ENCODE measurements at regions not wholly inside any gene's neighbourhood (a gene's known extent, or its start where the extent isn't known, plus 50 kb on each side); places are given as distances from the start of the nearest gene placed in this dataset.

DNA sequence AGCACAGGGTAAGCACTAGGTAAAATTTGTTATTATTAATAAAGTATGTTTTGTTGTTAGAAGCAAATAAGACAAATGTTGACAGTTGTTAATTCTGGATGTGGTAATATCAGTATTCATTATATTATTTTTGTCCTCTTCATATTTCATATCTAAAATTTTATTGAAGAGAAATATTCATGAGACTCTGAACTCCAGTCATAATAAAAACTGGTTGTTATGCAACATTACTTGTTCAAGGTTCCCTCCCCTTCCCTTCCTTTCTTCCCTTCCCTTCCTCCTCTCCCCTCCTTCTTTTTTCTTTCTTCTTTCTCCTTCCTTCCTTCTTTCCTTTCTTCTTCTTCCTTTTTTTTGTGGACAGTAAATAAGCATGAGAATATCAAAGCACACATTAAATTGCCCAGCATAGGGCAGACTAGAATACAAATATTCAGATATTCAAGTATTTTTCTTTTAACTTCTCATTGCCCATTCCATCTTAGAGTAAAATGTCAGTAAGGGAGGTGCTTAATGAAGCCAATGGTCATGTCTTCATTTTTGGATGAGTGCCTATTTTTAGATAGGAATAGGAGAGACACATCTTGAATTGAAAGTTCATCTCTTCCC lies 245.0 kb downstream of the INHBA start (continued):
- TF ChIP-seq ZNF8 (CRISPR knock-in tag; IDR thresholded peaks at IDR 0.05) (no peak), ZC3H10 (CRISPR knock-in tag; IDR thresholded peaks at IDR 0.05) (no peak), ESRRG (CRISPR knock-in tag; IDR thresholded peaks at IDR 0.05) (no peak), ZFP3 (CRISPR knock-in tag; IDR thresholded peaks at IDR 0.05) (no peak)

DNA sequence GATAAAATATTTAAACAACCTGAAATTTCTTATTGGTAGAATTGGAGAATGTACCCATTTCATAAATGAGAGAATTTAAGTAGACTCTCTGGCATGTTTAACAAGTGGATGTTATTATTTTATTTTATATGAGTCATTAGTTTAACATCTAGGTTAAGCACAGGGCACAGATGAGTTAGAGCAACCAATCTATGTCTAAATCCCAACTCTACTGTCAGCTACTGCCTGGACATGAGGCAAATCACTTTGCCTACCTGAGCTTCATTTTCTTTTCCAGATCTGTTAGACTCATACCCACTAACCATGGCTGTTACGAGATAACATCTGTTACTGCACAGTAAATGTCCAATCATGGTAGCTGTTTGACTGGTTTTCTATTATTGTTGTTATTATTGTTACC lies 251.1 kb downstream of the INHBA start:
- ATAC-seq, result peak; percentile 75
- TF ChIP-seq ZNF70 (CRISPR knock-in tag; IDR thresholded peaks at IDR 0.05) (no peak), OSR1 (CRISPR knock-in tag; IDR thresholded peaks at IDR 0.05) (no peak), ARNTL (CRISPR knock-in tag; IDR thresholded peaks at IDR 0.05; ENCODE audit: borderline replicate concordance, low read depth) (no peak), GLIS3 (CRISPR knock-in tag; IDR thresholded peaks at IDR 0.05) (no peak), ZNF565 (CRISPR knock-in tag; conservative IDR thresholded peaks at IDR 0.05; ENCODE audit: low read depth) (no peak), RARB (CRISPR knock-in tag; IDR thresholded peaks at IDR 0.05) (no peak), BACH2 (CRISPR knock-in tag; IDR thresholded peaks at IDR 0.05; ENCODE audit: borderline replicate concordance) (no peak), ISL1 (CRISPR knock-in tag; IDR thresholded peaks at IDR 0.05) (no peak), PPARA (CRISPR knock-in tag; IDR thresholded peaks at IDR 0.05; ENCODE audit: borderline replicate concordance) (no peak), ESRRG (CRISPR knock-in tag; IDR thresholded peaks at IDR 0.05) (no peak), SNAI2 (CRISPR knock-in tag; IDR thresholded peaks at IDR 0.05) (no peak)
- TF ChIP-seq, protein P1, sequence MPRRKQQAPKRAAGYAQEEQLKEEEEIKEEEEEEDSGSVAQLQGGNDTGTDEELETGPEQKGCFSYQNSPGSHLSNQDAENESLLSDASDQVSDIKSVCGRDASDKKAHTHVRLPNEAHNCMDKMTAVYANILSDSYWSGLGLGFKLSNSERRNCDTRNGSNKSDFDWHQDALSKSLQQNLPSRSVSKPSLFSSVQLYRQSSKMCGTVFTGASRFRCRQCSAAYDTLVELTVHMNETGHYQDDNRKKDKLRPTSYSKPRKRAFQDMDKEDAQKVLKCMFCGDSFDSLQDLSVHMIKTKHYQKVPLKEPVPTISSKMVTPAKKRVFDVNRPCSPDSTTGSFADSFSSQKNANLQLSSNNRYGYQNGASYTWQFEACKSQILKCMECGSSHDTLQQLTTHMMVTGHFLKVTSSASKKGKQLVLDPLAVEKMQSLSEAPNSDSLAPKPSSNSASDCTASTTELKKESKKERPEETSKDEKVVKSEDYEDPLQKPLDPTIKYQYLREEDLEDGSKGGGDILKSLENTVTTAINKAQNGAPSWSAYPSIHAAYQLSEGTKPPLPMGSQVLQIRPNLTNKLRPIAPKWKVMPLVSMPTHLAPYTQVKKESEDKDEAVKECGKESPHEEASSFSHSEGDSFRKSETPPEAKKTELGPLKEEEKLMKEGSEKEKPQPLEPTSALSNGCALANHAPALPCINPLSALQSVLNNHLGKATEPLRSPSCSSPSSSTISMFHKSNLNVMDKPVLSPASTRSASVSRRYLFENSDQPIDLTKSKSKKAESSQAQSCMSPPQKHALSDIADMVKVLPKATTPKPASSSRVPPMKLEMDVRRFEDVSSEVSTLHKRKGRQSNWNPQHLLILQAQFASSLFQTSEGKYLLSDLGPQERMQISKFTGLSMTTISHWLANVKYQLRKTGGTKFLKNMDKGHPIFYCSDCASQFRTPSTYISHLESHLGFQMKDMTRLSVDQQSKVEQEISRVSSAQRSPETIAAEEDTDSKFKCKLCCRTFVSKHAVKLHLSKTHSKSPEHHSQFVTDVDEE (CRISPR knock-in tag; IDR thresholded peaks at IDR 0.05), result no peak
- TF ChIP-seq, protein P2, sequence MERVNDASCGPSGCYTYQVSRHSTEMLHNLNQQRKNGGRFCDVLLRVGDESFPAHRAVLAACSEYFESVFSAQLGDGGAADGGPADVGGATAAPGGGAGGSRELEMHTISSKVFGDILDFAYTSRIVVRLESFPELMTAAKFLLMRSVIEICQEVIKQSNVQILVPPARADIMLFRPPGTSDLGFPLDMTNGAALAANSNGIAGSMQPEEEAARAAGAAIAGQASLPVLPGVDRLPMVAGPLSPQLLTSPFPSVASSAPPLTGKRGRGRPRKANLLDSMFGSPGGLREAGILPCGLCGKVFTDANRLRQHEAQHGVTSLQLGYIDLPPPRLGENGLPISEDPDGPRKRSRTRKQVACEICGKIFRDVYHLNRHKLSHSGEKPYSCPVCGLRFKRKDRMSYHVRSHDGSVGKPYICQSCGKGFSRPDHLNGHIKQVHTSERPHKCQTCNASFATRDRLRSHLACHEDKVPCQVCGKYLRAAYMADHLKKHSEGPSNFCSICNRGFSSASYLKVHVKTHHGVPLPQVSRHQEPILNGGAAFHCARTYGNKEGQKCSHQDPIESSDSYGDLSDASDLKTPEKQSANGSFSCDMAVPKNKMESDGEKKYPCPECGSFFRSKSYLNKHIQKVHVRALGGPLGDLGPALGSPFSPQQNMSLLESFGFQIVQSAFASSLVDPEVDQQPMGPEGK (CRISPR knock-in tag; IDR thresholded peaks at IDR 0.05; ENCODE audit: borderline replicate concordance), result no peak
- TF ChIP-seq, protein P3, sequence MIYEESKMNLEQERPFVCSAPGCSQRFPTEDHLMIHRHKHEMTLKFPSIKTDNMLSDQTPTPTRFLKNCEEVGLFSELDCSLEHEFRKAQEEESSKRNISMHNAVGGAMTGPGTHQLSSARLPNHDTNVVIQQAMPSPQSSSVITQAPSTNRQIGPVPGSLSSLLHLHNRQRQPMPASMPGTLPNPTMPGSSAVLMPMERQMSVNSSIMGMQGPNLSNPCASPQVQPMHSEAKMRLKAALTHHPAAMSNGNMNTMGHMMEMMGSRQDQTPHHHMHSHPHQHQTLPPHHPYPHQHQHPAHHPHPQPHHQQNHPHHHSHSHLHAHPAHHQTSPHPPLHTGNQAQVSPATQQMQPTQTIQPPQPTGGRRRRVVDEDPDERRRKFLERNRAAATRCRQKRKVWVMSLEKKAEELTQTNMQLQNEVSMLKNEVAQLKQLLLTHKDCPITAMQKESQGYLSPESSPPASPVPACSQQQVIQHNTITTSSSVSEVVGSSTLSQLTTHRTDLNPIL (CRISPR knock-in tag; IDR thresholded peaks at IDR 0.05; ENCODE audit: low read depth), result no peak

DNA sequence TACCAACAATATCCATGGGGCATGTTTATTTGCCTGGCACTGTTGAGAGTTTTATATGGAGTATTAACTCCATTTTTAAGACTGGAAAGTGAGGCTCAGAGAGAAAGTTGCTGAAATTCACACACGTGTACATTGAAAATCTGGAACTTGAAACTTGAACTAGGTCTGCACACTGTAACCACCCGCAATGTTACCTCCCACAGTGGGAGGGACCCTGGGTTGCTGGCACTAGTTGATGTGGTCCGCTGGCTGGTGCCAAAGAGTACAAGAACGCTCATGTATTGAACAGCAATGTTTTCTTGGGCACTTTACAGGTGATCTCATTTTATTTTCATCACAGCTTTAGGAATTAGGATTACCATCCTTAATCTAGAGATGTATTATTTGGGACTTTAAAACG lies 253.2 kb downstream of the INHBA start:
- no peak for ATAC-seq
- TF ChIP-seq, protein P4, sequence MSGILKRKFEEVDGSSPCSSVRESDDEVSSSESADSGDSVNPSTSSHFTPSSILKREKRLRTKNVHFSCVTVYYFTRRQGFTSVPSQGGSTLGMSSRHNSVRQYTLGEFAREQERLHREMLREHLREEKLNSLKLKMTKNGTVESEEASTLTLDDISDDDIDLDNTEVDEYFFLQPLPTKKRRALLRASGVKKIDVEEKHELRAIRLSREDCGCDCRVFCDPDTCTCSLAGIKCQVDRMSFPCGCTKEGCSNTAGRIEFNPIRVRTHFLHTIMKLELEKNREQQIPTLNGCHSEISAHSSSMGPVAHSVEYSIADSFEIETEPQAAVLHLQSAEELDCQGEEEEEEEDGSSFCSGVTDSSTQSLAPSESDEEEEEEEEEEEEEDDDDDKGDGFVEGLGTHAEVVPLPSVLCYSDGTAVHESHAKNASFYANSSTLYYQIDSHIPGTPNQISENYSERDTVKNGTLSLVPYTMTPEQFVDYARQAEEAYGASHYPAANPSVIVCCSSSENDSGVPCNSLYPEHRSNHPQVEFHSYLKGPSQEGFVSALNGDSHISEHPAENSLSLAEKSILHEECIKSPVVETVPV (CRISPR knock-in tag; IDR thresholded peaks at IDR 0.05), result no peak
- TF ChIP-seq ZNF565 (CRISPR knock-in tag; conservative IDR thresholded peaks at IDR 0.05; ENCODE audit: low read depth), result no peak
- TF ChIP-seq, protein P1 (CRISPR knock-in tag; IDR thresholded peaks at IDR 0.05), result no peak
- no peak for TF ChIP-seq PPARA (CRISPR knock-in tag; IDR thresholded peaks at IDR 0.05; ENCODE audit: borderline replicate concordance)
- no peak for TF ChIP-seq ZNF8 (CRISPR knock-in tag; IDR thresholded peaks at IDR 0.05)
- no peak for TF ChIP-seq TCF4 (CRISPR knock-in tag; IDR thresholded peaks at IDR 0.05; ENCODE audit: borderline replicate concordance)
- TF ChIP-seq, protein P5, sequence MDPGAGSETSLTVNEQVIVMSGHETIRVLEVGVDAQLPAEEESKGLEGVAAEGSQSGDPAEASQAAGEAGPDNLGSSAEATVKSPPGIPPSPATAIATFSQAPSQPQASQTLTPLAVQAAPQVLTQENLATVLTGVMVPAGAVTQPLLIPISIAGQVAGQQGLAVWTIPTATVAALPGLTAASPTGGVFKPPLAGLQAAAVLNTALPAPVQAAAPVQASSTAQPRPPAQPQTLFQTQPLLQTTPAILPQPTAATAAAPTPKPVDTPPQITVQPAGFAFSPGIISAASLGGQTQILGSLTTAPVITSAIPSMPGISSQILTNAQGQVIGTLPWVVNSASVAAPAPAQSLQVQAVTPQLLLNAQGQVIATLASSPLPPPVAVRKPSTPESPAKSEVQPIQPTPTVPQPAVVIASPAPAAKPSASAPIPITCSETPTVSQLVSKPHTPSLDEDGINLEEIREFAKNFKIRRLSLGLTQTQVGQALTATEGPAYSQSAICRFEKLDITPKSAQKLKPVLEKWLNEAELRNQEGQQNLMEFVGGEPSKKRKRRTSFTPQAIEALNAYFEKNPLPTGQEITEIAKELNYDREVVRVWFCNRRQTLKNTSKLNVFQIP (CRISPR knock-in tag; IDR thresholded peaks at IDR 0.05; ENCODE audit: borderline replicate concordance, low read depth), result no peak
- TF ChIP-seq ARNTL (CRISPR knock-in tag; IDR thresholded peaks at IDR 0.05; ENCODE audit: borderline replicate concordance, low read depth), result no peak
- no peak for TF ChIP-seq TOX (CRISPR knock-in tag; IDR thresholded peaks at IDR 0.05; ENCODE audit: borderline replicate concordance)
- no peak for TF ChIP-seq RARB (CRISPR knock-in tag; IDR thresholded peaks at IDR 0.05)
- TF ChIP-seq GLIS3 (CRISPR knock-in tag; IDR thresholded peaks at IDR 0.05), result no peak
- TF ChIP-seq, protein P2 (CRISPR knock-in tag; IDR thresholded peaks at IDR 0.05; ENCODE audit: borderline replicate concordance), result no peak
- no peak for TF ChIP-seq BACH2 (CRISPR knock-in tag; IDR thresholded peaks at IDR 0.05; ENCODE audit: borderline replicate concordance)
- TF ChIP-seq ZC3H10 (CRISPR knock-in tag; IDR thresholded peaks at IDR 0.05), result no peak
- TF ChIP-seq ZFP3 (CRISPR knock-in tag; IDR thresholded peaks at IDR 0.05), result no peak

All from SK-N-SH treated with all-trans-retinoic acid at 6 μM for 48 hours (cell line).